NB4 (cell line): ENCODE measurements at regions not wholly inside any gene's neighbourhood (a gene's known extent, or its start where the extent isn't known, plus 50 kb on each side); places are given as distances from the start of the nearest gene placed in this dataset.

Source experiments
- POLR2A ChIP-seq: IDR thresholded peaks from 2 replicates; pipeline ENCODE4 v1.6.1; 2011; ENCODE audit warnings: mild to moderate bottlenecking; ENCODE audit not compliant: insufficient read length; ENCODE audit errors: extremely low read depth
- TF ChIP-seq, protein P1 (sequence below): IDR thresholded peaks from 2 replicates; pipeline ENCODE4 v1.6.1; 2011; ENCODE audit warnings: low read depth, low read length
- TF ChIP-seq, protein P2 (sequence below): IDR thresholded peaks from one replicate; pipeline ENCODE4 v1.5.1; 2012; ENCODE audit warnings: low read depth, low read length

DNA sequence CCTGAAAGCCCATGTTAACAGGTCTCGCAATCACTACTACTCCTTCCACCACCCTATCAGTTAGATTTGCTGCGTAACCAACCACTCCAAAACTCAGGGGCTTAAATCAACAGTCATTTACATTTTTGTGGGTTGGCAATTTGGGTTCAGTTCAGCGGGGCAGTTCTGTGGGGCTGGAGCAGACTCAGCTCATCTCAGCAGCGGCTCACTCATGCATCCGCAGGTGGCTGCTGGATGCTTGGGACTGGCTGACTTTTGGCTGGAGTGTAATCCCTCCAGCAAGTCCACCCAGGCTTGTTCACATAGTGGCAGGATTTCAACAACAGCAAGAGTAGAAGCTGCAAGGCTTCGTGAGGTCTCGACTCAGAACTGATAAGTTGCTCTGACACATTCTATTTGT lies 79.2 kb downstream of the NEUROD6 start:
- TF ChIP-seq, protein P1, sequence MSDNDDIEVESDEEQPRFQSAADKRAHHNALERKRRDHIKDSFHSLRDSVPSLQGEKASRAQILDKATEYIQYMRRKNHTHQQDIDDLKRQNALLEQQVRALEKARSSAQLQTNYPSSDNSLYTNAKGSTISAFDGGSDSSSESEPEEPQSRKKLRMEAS, result no peak
- TF ChIP-seq, protein P2, sequence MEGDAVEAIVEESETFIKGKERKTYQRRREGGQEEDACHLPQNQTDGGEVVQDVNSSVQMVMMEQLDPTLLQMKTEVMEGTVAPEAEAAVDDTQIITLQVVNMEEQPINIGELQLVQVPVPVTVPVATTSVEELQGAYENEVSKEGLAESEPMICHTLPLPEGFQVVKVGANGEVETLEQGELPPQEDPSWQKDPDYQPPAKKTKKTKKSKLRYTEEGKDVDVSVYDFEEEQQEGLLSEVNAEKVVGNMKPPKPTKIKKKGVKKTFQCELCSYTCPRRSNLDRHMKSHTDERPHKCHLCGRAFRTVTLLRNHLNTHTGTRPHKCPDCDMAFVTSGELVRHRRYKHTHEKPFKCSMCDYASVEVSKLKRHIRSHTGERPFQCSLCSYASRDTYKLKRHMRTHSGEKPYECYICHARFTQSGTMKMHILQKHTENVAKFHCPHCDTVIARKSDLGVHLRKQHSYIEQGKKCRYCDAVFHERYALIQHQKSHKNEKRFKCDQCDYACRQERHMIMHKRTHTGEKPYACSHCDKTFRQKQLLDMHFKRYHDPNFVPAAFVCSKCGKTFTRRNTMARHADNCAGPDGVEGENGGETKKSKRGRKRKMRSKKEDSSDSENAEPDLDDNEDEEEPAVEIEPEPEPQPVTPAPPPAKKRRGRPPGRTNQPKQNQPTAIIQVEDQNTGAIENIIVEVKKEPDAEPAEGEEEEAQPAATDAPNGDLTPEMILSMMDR, result no peak
- no peak for TF ChIP-seq POLR2A
